Omental fat pad (tissue), 3 donors: ENCODE measurements at regions not wholly inside any gene's neighbourhood (a gene's known extent, or its start where the extent isn't known, plus 50 kb on each side); places are given as distances from the start of the nearest gene placed in this dataset.

Source experiments
- ATAC-seq: fragments of 150-250 bp; one replicate; pipeline ENCODE4 v1.9.1; 2016; ENCODE audit warnings: mild to moderate bottlenecking, moderate library complexity; ENCODE audit not compliant: low FRiP score
- DNase-seq: peaks from one replicate; pipeline ENCODE4 v3.0.0-alpha.2; 2019; ENCODE audit warnings: low spot score
- TF ChIP-seq, protein P1 (sequence below), 3 donors: fragments of 450-650 bp; IDR thresholded peaks; one replicate each; pipeline ENCODE4 v1.5.1; 2016 to 2017; ENCODE audit warnings: antibody characterized with exemption in 3 of 3, mild to moderate bottlenecking in 3 of 3, moderate library complexity in 2 of 3

GRCh38 chr9:24296124-24296523, 249.6 kb downstream of the IZUMO3 start:
- DNase-seq (no peak), ATAC-seq (no peak)
- TF ChIP-seq, protein P1, sequence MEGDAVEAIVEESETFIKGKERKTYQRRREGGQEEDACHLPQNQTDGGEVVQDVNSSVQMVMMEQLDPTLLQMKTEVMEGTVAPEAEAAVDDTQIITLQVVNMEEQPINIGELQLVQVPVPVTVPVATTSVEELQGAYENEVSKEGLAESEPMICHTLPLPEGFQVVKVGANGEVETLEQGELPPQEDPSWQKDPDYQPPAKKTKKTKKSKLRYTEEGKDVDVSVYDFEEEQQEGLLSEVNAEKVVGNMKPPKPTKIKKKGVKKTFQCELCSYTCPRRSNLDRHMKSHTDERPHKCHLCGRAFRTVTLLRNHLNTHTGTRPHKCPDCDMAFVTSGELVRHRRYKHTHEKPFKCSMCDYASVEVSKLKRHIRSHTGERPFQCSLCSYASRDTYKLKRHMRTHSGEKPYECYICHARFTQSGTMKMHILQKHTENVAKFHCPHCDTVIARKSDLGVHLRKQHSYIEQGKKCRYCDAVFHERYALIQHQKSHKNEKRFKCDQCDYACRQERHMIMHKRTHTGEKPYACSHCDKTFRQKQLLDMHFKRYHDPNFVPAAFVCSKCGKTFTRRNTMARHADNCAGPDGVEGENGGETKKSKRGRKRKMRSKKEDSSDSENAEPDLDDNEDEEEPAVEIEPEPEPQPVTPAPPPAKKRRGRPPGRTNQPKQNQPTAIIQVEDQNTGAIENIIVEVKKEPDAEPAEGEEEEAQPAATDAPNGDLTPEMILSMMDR (IDR thresholded peaks at IDR 0.05): no peak

DNA sequence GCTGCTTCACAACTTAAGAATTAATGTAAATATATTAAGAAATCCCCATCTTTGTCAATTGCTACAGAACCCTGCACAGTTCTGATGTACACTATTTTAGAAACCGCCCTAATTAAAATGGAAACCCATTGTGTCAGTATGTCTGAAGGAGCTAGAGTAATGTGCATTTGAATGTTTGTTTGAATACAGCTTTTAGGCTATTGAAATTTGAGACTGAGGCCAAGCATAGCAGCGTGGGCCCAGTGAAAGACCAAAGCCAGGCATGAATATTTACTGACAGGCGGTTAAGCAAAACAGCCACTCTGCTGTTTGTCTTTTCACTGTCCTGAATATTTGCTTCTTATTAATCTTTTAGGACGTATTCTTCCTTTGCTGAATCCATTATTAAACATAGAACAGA, 252.3 kb downstream of the IZUMO3 start:
- DNase-seq: no peak
- no peak for ATAC-seq
- TF ChIP-seq, protein P1 (IDR thresholded peaks at IDR 0.05): no peak

- DNase-seq (no peak), ATAC-seq (no peak)
- TF ChIP-seq, protein P1 (IDR thresholded peaks at IDR 0.05): no peak
Measured at GRCh38 chr9:24286761-24287160, 258.9 kb downstream of the IZUMO3 start.

GRCh38 chr9:24258626-24259025, 287.1 kb downstream of the IZUMO3 start:
- DNase-seq (no peak), ATAC-seq (no peak)
- TF ChIP-seq, protein P1 (IDR thresholded peaks at IDR 0.05): no peak

DNA sequence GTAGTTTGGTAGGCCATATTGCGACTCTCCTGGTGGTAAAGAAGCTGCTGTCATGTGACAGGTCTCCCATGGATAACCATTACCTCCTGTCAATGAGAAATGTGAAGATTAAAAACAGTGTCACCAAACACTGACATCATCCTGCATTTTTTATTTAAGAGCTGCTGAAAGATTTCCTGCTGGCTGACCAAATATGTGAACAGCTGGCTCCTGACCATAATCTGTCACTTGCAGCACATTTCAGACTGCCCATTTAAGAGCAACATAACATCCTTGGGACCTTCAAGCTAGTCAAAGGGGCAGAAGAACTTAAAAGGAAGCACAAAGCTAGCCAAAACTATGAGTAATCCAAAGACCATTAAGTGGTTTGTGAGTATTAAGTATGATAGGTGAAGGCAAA, 288.0 kb downstream of the IZUMO3 start:
- TF ChIP-seq, protein P1 (IDR thresholded peaks at IDR 0.05): no peak
- DNase-seq (no peak), ATAC-seq (no peak)

DNA sequence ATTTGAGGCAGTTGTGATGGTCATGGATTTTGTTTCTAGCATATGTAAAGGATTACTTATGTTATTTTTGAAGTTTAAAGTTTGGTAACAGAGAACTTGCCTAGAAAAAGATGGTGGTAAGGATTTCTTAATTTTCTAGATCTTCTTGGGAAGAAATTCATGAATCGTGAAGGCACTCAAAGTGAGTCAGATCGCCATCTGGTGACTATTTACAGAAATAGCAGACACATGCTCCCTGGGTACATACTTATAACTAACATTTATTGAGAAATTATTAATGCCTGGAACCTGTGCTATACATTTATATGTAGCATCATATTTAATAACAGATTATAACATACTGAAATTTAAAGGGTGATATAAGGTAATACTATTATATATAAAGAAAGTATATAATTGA, 299.7 kb downstream of the IZUMO3 start:
- TF ChIP-seq, protein P1 (IDR thresholded peaks at IDR 0.05): no peak
- ATAC-seq (no peak), DNase-seq (no peak)

DNA sequence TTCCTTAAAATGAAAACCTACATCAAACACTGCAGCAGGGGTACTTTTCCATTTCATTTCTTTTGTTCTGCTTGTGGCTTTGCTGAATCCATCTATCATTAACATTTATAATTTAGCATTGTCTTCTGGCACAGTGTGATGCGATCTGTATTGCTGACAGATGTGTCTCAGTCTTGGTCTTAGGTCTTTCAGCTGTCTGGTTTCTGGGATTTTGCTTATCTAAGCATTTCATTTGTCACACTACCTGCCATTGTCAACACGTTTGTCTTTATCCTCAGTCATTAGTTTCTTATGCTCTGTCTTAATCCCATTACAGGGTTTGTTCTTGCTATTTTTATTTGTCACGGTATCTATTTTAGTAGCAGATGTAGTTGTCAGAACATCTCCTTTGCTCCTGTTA, 303.1 kb downstream of the IZUMO3 start:
- DNase-seq: no peak
- ATAC-seq: no peak
- TF ChIP-seq, protein P1 (IDR thresholded peaks at IDR 0.05): no peak
